NCI-H187 treated with DMSO at 0.1 percent for 48 hours (cell line): ENCODE measurements at regions not wholly inside any gene's neighbourhood (a gene's known extent, or its start where the extent isn't known, plus 50 kb on each side); places are given as distances from the start of the nearest gene placed in this dataset.
"Not testable (repeated sequence)": the region's sequence is repeated elsewhere in the genome, so short reads cannot be mapped to it uniquely, and the experiment has no call there.

Experiments used
- DNase-seq: peaks from one replicate; lab custom pipeline; 2025; lab: John Stamatoyannopoulos, UW

DNA sequence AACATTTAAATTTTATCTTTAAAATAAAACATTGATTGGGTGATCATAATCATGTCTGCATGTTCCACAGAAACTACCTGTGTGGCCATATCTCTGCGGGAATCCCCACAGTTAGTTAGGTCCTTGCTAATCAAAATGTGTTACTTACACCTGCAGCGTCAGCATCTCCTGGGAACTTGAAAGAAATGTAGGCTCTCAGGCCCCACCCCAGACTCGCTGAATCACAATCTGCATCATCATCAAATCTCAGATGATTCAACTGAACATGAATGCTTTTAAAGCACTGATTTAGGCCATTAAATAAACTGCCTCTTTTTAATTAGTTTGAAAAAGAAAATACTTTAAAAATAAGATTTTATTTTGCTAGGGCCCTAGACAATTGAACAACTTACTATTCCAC, 577.8 kb downstream of the PYDC2 start:
- no peak for DNase-seq

- no peak for DNase-seq
These were observed 578.6 kb downstream of the PYDC2 start for GRCh38 chr3:192039593-192039992.

GRCh38 chr3:192040282-192041043, 579.5 kb downstream of the PYDC2 start:
- DNase-seq: no peak

DNA sequence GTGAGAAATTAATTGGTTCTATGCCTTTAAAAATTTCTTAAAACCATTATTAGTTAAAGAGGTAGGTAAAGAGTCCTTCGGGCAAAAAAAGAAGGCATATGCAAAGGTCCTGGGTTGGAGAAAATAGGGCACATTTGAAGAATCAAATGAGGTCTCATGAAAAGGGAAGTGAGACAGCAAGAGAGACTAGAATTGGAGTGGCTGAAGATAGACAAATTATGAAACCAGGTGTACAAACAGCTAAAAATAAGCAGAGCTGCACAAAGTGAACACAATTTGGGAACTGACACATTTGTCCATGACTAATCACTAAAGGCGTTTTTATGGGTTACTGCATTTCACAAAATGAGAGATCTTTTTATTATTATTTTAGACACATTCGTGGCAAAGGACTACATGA, 581.2 kb downstream of the PYDC2 start:
- DNase-seq: no peak

DNA sequence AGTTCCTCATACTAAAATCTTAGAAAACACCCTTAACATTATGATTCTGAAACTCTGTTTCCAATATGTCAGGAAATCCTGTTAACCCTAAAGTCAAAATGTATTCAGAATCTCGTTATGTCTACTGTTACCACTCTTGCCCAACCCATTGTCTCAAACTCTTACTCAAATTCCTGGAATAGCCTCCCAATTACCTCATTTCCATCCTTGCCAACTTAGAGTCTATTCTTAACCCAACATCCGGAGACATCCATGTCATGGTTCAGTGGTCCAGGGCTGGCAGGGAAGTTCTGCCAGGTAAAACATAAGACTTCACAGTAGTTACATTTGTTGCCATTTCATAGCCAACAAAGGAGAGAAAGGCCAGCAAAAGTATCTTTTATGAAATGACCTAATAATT, 593.9 kb downstream of the PYDC2 start:
- no peak for DNase-seq

GRCh38 chr3:192055946-192056345, 595.0 kb downstream of the PYDC2 start:
- DNase-seq: no peak

DNA sequence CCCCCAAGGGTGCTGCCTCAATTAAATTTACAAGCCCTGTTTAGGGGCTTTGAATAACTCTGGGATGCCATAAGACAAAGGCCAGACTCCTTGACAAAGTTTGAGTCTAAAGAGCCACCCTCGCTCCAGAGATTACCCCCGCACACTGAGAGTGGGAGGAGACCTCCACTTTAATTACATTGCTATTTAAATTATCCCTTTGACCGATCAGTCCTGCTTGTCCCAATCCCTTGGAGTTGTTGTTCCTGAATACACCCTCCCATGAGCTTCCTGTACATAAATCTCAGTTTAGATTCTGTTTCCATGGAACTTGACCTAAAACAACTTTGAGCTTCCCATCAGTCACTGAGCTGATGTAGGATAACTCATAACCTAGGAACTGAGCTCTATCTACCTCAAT, 596.3 kb downstream of the PYDC2 start:
- no peak for DNase-seq

DNA sequence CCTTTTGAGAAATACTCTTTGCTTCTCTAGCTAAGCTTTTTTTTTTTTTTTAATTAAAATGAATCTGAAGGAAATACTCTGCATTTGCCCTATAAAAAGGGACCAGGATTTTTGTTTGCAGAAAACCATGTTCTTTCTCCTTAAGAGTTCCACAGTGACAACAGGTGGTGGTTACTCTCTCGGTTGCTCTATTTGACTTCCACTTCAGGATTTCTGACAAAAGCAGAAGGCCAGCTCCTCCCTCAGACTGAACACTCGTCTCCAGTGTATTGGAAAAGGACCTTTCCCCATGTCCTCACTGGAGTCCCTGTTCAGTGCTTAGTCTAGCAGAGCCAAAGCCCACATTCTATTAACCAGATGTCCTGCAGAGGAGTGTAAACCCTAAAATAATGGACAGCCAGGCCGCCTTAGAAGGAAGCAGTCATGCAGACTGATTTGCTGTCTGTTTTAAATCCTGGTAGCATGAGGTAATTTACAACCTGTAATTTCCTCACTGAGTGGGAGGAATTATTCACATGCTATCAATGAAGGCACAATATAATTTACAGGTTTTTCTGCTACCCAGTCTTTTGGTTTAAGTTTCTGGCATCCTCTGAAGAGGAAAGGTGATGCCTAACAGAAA, 599.3 kb downstream of the PYDC2 start:
- peak; percentile 65 for DNase-seq

- no peak for DNase-seq
These were observed 600.5 kb downstream of the PYDC2 start for GRCh38 chr3:192061426-192061825.

- DNase-seq: no peak
These were observed 601.2 kb downstream of the PYDC2 start for GRCh38 chr3:192062186-192062585.

DNA sequence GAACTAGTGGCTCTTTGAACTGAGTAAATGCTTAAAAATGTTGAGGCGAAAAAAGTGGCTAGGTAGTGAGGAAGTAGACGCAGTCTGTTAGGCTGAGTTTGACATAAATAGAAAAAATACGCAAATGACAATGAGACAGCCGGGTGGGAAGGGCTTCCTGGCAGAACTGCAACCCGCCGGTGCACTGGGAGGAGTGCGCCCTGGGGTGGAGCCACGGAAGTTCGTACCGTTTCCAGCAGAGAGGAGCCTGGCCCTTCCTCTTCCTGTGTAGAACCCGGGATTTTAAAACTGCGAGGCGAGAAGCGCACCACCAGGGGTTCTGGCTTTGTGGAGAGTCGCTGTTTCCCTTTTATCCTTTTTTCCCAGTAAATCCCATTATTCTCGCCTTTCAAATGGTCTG, 602.6 kb downstream of the PYDC2 start:
- no peak for DNase-seq

DNA sequence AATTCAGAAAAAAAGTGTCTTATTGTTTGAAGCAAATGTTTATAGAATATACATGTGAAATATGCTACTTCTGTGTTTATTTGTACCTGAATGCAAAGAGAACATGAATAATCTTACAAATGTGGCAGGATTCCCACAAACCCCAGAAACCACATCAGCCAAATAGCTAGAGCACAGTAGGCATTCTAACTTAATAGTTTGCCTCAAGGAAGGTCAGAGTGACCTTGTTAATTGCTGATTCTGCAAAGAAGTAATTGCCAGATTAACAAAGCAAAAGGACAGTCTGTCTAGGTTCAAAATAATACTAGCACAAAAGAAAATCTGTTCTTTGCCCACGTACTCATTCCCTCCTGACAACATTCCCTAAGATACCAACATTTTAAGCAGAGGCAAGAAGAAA, 604.0 kb downstream of the PYDC2 start:
- no peak for DNase-seq

DNA sequence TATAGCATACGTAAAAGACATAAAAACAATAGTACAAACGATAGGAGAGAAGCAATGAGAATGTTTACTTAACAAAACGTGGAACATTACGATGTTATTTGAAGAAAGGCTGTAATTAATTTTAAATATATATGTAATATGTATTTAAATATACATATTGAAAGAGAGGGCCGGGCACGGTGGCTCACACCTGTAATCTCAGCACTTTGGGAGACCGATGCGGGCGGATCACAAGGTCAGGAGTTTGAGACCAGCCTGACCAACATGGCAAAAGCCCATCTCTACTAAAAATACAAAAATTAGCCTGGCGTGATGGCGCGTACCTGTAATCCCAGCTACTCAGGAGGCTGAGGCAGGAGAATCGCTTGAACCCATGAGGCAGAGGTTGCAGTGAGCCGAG, 605.3 kb downstream of the PYDC2 start:
- DNase-seq: not testable (repeated sequence)

- no peak for DNase-seq
These were observed 607.7 kb downstream of the PYDC2 start for GRCh38 chr3:192068464-192069254.

DNA sequence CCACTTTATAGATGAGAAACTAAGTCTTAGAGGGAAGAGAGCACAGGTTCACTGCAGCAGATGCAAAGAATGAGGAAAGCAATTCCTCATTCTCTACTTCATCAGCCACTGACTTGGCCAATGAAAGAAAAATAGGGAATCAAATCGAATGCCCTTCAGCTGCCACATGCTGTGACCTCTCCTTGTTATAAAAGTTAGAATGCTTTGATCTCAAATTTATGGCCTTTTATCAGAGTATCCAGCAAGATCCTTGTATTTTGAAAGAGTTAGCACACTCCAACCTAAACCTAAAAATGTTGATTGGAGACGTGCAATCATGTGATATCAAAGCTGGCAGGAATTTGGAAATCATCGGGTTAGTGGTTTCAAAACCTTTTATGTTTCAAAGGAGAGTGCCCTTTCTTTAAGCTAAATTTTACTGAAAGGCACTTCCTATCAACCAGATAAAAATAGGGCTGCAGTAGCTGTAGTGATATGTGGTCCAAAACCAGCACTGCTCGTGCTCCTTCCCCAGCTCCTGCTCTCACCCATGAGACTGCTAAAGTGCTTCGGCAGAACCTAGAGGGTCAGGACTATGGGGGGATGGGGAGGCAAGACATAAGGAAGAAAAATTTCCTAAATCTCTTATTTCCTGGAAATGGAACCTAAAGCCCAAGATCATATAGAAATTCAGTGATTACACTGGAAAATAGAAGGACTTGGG, 617.0 kb downstream of the PYDC2 start:
- no peak for DNase-seq

- no peak for DNase-seq
These were observed 618.1 kb downstream of the PYDC2 start for GRCh38 chr3:192079098-192079497.

GRCh38 chr3:192080336-192080735, 619.4 kb downstream of the PYDC2 start:
- DNase-seq: no peak

- DNase-seq: no peak
These were observed 622.0 kb downstream of the PYDC2 start for GRCh38 chr3:192082730-192083660.
